Left ventricle myocardium inferior (tissue), 1 donor: ENCODE measurements at regions not wholly inside any gene's neighbourhood (a gene's known extent, or its start where the extent isn't known, plus 50 kb on each side); places are given as distances from the start of the nearest gene placed in this dataset.
A peak's percentile ranks its signal among the peaks of the same experiment; 100 is the strongest.

Experiments used
- DNase-seq: peaks from one replicate; pipeline ENCODE4 v3.0.0-alpha.2; 2020
- H3K27ac ChIP-seq: fragments of 200-600 bp; replicated peaks from 2 replicates; pipeline ENCODE4 v1.8.0; 2021
- H3K27me3 ChIP-seq: fragments of 200-600 bp; 2 replicates; pipeline ENCODE4 v1.8.0; 2021; ENCODE audit warnings: low read depth
- H3K36me3 ChIP-seq: fragments of 200-600 bp; 2 replicates; pipeline ENCODE4 v1.8.0; 2021
- H3K4me1 ChIP-seq: fragments of 200-600 bp; 2 replicates; pipeline ENCODE4 v1.8.0; 2021
- H3K4me3 ChIP-seq: fragments of 200-600 bp; 2 replicates; pipeline ENCODE4 v1.8.0; 2021; ENCODE audit warnings: mild to moderate bottlenecking, moderate library complexity
- H3K9me3 ChIP-seq: fragments of 200-600 bp; replicated peaks from 2 replicates; pipeline ENCODE4 v1.8.0; 2021
- CTCF ChIP-seq: fragments of 200-600 bp; IDR thresholded peaks from 2 replicates; pipeline ENCODE4 v1.8.0; 2021; ENCODE audit warnings: antibody characterized with exemption, mild to moderate bottlenecking, borderline replicate concordance
- intact Hi-C: fragments of 100-400 bp; cut with micrococcal nuclease; formaldehyde crosslinking; loops from one replicate; pipeline ENCODE4 v1.11.0; 2022
- donor health status: DM: no; HTN: yes; CAD: no; lungs with severe emphysema.

GRCh38 chr7:130958846-130959245 is 224.8 kb upstream of the KLF14 start:
- Histone ChIP-seq H3K4me3 (no peak overlapping the region), H3K9me3 (no peaks in the 10 kb centered on the region), H3K36me3 (peaks cover 24% of the 10 kb centered on the region), H3K4me1 (peaks cover 94% of the 10 kb centered on the region), H3K27me3 (no peaks in the 10 kb centered on the region), H3K27ac (peak overlapping the region; percentile 54)
- no peak for DNase-seq
- intact Hi-C loops, result no loop called here
- TF ChIP-seq CTCF, result no peak

GRCh38 chr7:130959743-130960207 is 225.8 kb upstream of the KLF14 start:
- Histone ChIP-seq H3K9me3 (no peaks in the 10 kb centered on the region), H3K27ac (peak overlapping the region; percentile 54), H3K4me1 (peaks cover 92% of the 10 kb centered on the region), H3K4me3 (no peak overlapping the region), H3K27me3 (no peaks in the 10 kb centered on the region), H3K36me3 (peaks cover 23% of the 10 kb centered on the region)
- intact Hi-C loops, result no loop called here
- TF ChIP-seq CTCF, result peak; percentile 10
- DNase-seq, result no peak

GRCh38 chr7:130960208-130960988 is 226.4 kb upstream of the KLF14 start:
- intact Hi-C loops, result no loop called here
- Histone ChIP-seq H3K36me3 (peaks cover 17% of the 10 kb centered on the region), H3K4me3 (peak overlapping the region; percentile 4), H3K27ac (peak overlapping the region; percentile 54), H3K27me3 (no peaks in the 10 kb centered on the region), H3K9me3 (no peaks in the 10 kb centered on the region), H3K4me1 (peaks cover 90% of the 10 kb centered on the region)
- DNase-seq, result no peak
- TF ChIP-seq CTCF, result no peak

- Histone ChIP-seq H3K4me3 (no peak overlapping the region), H3K27ac (peak overlapping the region; percentile 54), H3K4me1 (peaks cover 82% of the 10 kb centered on the region), H3K36me3 (peaks cover 18% of the 10 kb centered on the region), H3K27me3 (no peaks in the 10 kb centered on the region), H3K9me3 (no peaks in the 10 kb centered on the region)
- DNase-seq, result no peak
- intact Hi-C loops, result no loop called here
- TF ChIP-seq CTCF, result no peak
Observed at GRCh38 chr7:130961128-130961601, 227.2 kb upstream of the KLF14 start.

- no peak for TF ChIP-seq CTCF
- Histone ChIP-seq H3K4me1 (peaks cover 74% of the 10 kb centered on the region), H3K27ac (peak overlapping the region; percentile 54), H3K9me3 (no peaks in the 10 kb centered on the region), H3K4me3 (no peak overlapping the region), H3K27me3 (no peaks in the 10 kb centered on the region), H3K36me3 (peaks cover 27% of the 10 kb centered on the region)
- intact Hi-C loops, result no loop called here
- DNase-seq, result no peak
Observed at GRCh38 chr7:130962109-130962508, 228.1 kb upstream of the KLF14 start.
